Hepatic stellate cell (primary cell): ENCODE measurements at regions not wholly inside any gene's neighbourhood (a gene's known extent, or its start where the extent isn't known, plus 50 kb on each side); places are given as distances from the start of the nearest gene placed in this dataset.
"Not testable (repeated sequence)": the region's sequence is repeated elsewhere in the genome, so short reads cannot be mapped to it uniquely, and the experiment has no call there.

Source experiments
- DNase-seq: peaks from one replicate; pipeline ENCODE4 v3.0.0; 2011; ENCODE audit warnings: low spot score

DNA sequence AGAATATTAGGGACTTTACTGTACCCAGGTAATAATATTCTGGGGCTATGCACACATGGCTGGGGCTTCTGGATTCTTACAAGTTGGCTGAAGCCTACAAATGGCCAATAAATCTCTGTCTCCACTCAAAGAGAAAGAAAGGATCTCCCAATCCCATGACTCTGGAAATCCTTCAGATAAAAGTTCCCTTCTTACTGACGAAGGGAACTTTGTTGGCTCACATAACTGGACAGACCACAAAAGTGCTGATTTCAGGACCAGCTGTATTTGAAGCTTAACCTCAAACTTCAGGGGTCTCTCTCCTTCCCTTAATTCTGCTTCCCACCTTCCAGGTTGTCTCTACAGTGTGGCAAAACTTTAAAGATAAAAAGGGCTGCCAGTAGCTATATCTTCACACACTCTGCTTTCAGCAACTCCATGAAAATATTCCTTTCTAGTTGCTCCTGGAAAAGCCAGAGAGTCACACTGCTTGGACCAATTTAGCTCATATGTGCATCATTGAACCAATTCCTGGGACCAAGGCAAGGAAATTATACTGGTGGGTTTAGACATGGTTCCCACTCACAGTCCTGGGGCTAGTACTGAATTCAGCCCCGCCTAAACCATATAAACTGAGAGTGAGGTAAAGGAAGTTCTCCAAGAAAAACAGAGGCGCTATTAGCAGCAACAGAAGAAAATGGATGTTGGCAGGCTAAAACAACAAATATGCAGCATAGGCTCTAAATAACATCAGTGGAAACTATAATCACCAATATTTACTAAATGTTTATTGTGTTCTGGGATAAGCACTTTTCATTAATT is 290.0 kb upstream of the GADL1 start:
- DNase-seq, result no peak

GRCh38 chr3:31185062-31185357 is 290.5 kb upstream of the GADL1 start:
- DNase-seq, result no peak

GRCh38 chr3:31186041-31186440 is 291.6 kb upstream of the GADL1 start:
- DNase-seq, result no peak

- DNase-seq, result no peak
Observed at GRCh38 chr3:31187380-31187779, 292.9 kb upstream of the GADL1 start.

- no peak for DNase-seq
Observed at GRCh38 chr3:31188112-31188511, 293.7 kb upstream of the GADL1 start.

GRCh38 chr3:31189330-31189729 is 294.9 kb upstream of the GADL1 start:
- no peak for DNase-seq

- no peak for DNase-seq
Observed at GRCh38 chr3:31189971-31190370, 295.5 kb upstream of the GADL1 start.

DNA sequence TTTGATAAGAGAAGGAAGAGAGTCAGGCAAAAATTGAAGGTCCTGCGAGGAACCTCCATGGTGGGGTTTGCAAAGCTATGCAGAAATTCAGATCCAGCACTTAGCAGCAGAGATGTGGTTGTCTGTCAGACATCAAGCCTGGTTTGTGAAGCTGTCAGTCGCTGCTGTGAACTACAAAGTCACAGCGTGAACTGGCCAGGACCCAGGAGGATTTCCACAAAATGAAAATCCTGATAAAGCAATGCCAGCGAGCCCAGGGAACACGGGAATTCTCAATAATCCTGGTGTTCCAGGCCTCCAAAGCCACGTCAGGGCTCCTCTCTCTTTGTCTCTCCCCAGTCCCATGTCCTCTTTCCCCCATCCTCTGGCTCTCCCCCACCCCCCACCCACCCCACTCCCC is 296.9 kb upstream of the GADL1 start:
- no peak for DNase-seq

DNA sequence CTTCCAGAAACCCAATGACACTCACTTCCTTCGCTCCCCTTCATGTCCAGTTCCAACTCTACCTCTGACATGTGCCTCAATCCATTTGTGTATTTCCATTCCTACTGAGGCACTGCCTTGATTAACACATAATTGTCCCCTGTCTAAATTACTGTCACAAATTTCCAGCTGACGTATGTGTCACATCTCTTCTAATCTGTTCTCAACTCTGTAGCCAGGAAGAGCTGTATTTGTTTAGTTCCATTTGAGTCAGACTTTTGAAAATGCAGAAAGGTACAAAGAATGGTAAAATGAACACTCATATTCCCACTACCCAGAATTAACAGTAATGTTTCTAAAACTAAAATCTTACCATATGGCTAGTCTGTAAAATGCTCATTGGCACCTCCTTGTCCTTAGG is 299.0 kb upstream of the GADL1 start:
- no peak for DNase-seq

DNA sequence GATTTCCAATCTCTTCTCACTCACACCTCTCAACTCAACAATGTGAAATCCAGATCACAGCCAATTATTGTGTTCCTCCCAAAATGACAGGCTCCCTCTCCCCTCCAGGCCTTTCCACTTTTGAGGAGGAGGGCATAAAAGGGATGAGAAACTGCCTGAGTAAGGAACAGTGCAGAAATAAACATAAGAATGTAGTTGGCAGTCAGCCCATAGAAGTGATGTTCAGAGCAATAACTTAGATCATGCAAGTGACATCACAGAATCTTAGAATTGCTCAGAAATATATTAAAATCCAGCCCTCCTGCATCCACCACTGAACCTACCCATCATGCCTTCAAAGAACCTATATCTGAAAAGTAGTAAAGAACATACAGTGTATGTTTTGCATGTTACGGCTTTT is 299.4 kb upstream of the GADL1 start:
- no peak for DNase-seq

DNA sequence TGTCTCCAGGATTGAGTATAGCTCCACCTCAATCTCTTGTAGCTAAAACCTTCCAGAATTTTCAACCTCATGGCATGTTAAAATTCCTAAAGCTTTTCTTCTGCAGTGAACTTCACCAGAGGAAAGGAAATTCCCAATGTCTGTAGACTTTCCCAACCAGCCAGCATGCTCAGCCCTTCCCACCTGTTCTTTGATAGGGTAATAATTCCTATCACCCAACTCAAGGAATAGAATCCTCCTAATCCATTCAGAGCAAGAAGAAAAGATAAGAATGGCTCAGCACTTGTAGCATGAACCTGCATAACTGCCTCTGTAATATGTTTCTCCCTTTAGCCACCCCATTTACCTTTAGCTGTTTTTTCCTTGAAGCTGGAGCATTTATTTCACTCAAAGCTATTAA is 301.8 kb upstream of the GADL1 start:
- DNase-seq, result no peak

DNA sequence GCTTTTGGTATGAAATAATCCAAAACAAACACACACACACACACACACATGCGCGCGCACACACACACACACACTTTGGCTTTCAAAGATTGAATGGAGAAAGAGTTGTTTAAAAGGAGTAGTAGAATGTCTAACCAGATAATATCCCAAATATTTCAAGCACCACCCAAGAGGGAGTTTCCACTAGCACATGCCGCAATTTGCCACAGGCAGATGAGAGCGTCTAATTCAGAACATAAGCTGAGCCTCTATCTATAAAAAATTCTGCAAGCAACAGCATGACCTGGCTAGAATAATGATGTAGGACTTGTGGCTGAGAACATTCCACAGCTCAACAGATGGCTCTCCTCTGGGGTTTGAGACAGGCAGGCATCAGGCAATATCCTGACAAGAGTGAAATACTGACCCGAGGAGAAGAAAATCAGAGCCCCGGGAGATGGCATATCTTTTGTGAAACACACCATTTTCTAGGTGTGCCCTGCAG is 302.5 kb upstream of the GADL1 start:
- DNase-seq, result peak; percentile 31

GRCh38 chr3:31197941-31198340 is 303.5 kb upstream of the GADL1 start:
- DNase-seq, result no peak

- no peak for DNase-seq
Observed at GRCh38 chr3:31198890-31199289, 304.4 kb upstream of the GADL1 start.

DNA sequence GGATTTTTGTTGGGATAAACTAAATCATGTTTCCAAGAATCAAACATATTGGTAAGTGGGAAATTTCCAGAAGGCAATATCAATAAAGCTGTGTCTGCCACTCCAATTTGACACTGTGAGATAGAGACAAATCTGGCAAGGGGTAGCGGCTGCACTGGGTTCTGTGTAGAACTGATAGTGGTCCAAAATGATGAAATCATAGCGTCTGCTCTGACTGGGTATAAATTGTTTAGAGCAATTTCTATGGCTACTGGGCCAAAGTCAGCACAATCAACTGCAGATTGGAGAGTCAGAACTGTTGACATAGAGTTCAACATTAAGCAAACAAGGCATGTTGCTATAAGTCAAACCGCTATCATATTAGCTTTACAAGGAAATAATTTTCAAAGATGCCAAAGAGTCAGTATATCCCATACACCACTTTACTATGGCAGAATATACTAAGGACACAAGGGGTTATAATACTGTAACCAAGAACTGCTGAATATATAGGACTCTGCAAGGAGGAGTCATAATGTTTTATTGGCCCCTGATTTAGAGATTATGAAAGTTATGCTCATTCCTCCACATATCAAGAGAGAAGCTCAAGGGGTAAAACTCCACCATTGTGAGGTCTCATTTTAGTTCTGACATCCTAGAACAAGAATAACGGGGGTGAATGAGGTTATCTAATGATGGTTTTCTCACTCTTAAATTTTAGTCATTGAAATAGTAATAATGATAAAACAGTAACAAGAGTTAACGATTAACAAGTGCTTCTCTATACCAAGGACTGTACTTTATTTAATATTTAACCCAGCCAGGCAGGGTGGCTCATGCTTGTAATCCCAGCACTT is 309.7 kb upstream of the GADL1 start:
- DNase-seq, result no peak

GRCh38 chr3:31204796-31205056 is 310.3 kb upstream of the GADL1 start:
- not testable (repeated sequence) for DNase-seq

GRCh38 chr3:31210068-31210645 is 315.7 kb upstream of the GADL1 start:
- no peak for DNase-seq

DNA sequence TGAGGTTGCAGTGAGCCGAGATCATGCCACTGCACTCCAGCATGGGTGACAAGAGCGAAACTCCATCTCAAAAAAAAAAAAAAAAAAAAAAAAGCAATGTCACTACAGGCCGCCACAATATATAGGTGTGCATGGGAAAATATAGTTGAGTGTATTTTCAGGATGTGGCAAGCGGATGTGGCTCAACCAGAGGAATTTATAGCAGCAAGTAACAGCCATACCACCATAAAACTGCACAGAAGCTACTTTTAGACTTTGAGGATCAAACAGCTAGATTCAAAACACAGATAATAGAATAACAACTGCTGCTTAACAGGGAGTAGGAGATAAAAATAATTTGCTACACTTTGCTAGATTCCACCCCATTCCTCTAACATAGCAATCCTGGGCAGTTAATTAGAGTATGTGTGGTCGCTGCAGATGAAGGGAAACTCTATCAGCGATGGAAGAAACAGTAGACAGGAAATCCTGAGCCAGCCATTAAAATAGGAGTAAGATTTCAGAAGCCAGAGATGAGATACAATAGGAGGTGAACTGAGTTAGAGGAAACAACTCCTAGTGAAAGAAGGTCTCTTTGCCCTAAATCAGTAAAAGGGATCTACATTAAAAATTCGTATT is 318.7 kb upstream of the STT3B start:
- DNase-seq, result no peak

- no peak for DNase-seq
Observed at GRCh38 chr3:31218082-31218481, 314.6 kb upstream of the STT3B start.

GRCh38 chr3:31219131-31219843 is 313.4 kb upstream of the STT3B start:
- DNase-seq, result no peak

GRCh38 chr3:31220431-31220830 is 312.3 kb upstream of the STT3B start:
- DNase-seq, result no peak

- no peak for DNase-seq
Observed at GRCh38 chr3:31223278-31223677, 309.4 kb upstream of the STT3B start.
